Karpas-422 (cell line): ENCODE measurements at regions not wholly inside any gene's neighbourhood (a gene's known extent, or its start where the extent isn't known, plus 50 kb on each side); places are given as distances from the start of the nearest gene placed in this dataset.
"Not testable (repeated sequence)": the region's sequence is repeated elsewhere in the genome, so short reads cannot be mapped to it uniquely, and the experiment has no call there.

Experiments used
- DNase-seq: peaks from one replicate; pipeline ENCODE4 v3.0.0-alpha.2; 2015
- H2AFZ ChIP-seq: fragments of 200-600 bp; sonication (generic); 2 replicates; pipeline ENCODE4 v1.6.1; 2014; ENCODE audit warnings: antibody characterized with exemption, low read length, mixed read lengths
- H3K27ac ChIP-seq: fragments of 200-600 bp; sonication (generic); 2 replicates; pipeline ENCODE4 v1.5.1; 2014; ENCODE audit warnings: mild to moderate bottlenecking, low read length, moderate library complexity
- H3K27me3 ChIP-seq: fragments of 200-600 bp; sonication (generic); 2 replicates; pipeline ENCODE4 v1.6.1; 2014; ENCODE audit warnings: low read length, mixed read lengths
- H3K36me3 ChIP-seq: fragments of 200-600 bp; sonication (generic); 2 replicates; pipeline ENCODE4 v1.6.1; 2014; ENCODE audit warnings: low read length, mixed read lengths; ENCODE audit not compliant: insufficient read depth
- H3K4me1 ChIP-seq: fragments of 200-600 bp; sonication (generic); 2 replicates; pipeline ENCODE4 v1.6.1; 2014; ENCODE audit warnings: mild to moderate bottlenecking, low read length, mixed read lengths
- H3K4me2 ChIP-seq: fragments of 200-600 bp; sonication (generic); 2 replicates; pipeline ENCODE4 v1.6.1; 2014; ENCODE audit warnings: low read length, low read depth, mild to moderate bottlenecking; ENCODE audit not compliant: poor library complexity, severe bottlenecking
- H3K4me3 ChIP-seq: fragments of 200-600 bp; sonication (generic); 2 replicates; pipeline ENCODE4 v1.5.1; 2014; ENCODE audit warnings: mild to moderate bottlenecking, antibody characterized with exemption, low read length, mixed read lengths
- H3K79me2 ChIP-seq: fragments of 200-600 bp; sonication (generic); 2 replicates; pipeline ENCODE4 v1.6.1; 2014; ENCODE audit warnings: mild to moderate bottlenecking, low read length, mixed read lengths
- H3K9ac ChIP-seq: fragments of 200-600 bp; sonication (generic); 2 replicates; pipeline ENCODE4 v1.6.0; 2014; ENCODE audit warnings: low read length
- H3K9me2 ChIP-seq: fragments of 200-600 bp; sonication (generic), shearing (Covaris generic); replicated peaks from 2 replicates; pipeline ENCODE4 v1.6.0; 2014; ENCODE audit warnings: mild to moderate bottlenecking, low read length, moderate library complexity; ENCODE audit not compliant: insufficient read depth
- H3K9me3 ChIP-seq: fragments of 300-700, 200-600 bp; sonication (generic); 2 replicates; pipeline ENCODE4 v1.6.1; 2014; ENCODE audit warnings: low read length, mixed read lengths
- H4K20me1 ChIP-seq: fragments of 200-600 bp; sonication (generic); 2 replicates; pipeline ENCODE4 v1.6.1; 2014; ENCODE audit warnings: mild to moderate bottlenecking, antibody characterized with exemption, low read length, low read depth; ENCODE audit not compliant: insufficient read depth

- no peaks in the 10 kb centered on the region for H3K4me1 ChIP-seq
- H4K20me1 ChIP-seq, result no peaks in the 10 kb centered on the region
- no peaks in the 10 kb centered on the region for H3K79me2 ChIP-seq
- H3K4me3 ChIP-seq, result no peak overlapping the region
- peaks cover 34% of the 10 kb centered on the region for H3K9me3 ChIP-seq
- H3K9me2 ChIP-seq, result no peaks in the 10 kb centered on the region
- no peak overlapping the region for H3K27ac ChIP-seq
- no peak overlapping the region for H2AFZ ChIP-seq
- no peak for DNase-seq
- no peak overlapping the region for H3K9ac ChIP-seq
- no peaks in the 10 kb centered on the region for H3K36me3 ChIP-seq
- H3K27me3 ChIP-seq, result no peaks in the 10 kb centered on the region
- H3K4me2 ChIP-seq, result no peak overlapping the region
Measured at GRCh38 chr13:55159765-55160164, 1981.0 kb upstream of the PRR20A start.

GRCh38 chr13:55160867-55161266 lies 1979.9 kb upstream of the PRR20A start:
- Histone ChIP-seq H3K79me2 (no peaks in the 10 kb centered on the region), H3K4me2 (no peak overlapping the region), H3K9me2 (no peaks in the 10 kb centered on the region), H3K4me1 (no peaks in the 10 kb centered on the region), H3K27ac (no peak overlapping the region), H3K9me3 (peaks cover 38% of the 10 kb centered on the region), H3K36me3 (no peaks in the 10 kb centered on the region), H2AFZ (no peak overlapping the region), H4K20me1 (no peaks in the 10 kb centered on the region), H3K27me3 (no peaks in the 10 kb centered on the region), H3K4me3 (no peak overlapping the region), H3K9ac (no peak overlapping the region)
- no peak for DNase-seq

- not testable (repeated sequence) for DNase-seq, H3K9me2 ChIP-seq, H3K27ac ChIP-seq, H2AFZ ChIP-seq, H3K36me3 ChIP-seq, H3K9ac ChIP-seq, H3K79me2 ChIP-seq, H4K20me1 ChIP-seq, H3K27me3 ChIP-seq, H3K4me1 ChIP-seq, H3K4me2 ChIP-seq, H3K4me3 ChIP-seq
- peaks cover 21% of the 10 kb centered on the region for H3K9me3 ChIP-seq
Measured at GRCh38 chr13:55178582-55178981, 1962.1 kb upstream of the PRR20A start.

- no peaks in the 10 kb centered on the region for H3K27me3 ChIP-seq
- H3K4me1 ChIP-seq, result no peaks in the 10 kb centered on the region
- H3K79me2 ChIP-seq, result no peaks in the 10 kb centered on the region
- no peak for DNase-seq
- no peak overlapping the region for H3K27ac ChIP-seq
- H4K20me1 ChIP-seq, result no peaks in the 10 kb centered on the region
- H3K9me2 ChIP-seq, result no peaks in the 10 kb centered on the region
- H3K36me3 ChIP-seq, result no peaks in the 10 kb centered on the region
- no peak overlapping the region for H3K4me3 ChIP-seq
- H3K4me2 ChIP-seq, result no peak overlapping the region
- no peak overlapping the region for H3K9ac ChIP-seq
- peaks cover 49% of the 10 kb centered on the region for H3K9me3 ChIP-seq
- H2AFZ ChIP-seq, result no peak overlapping the region
Measured at GRCh38 chr13:55190996-55191395, 1949.7 kb upstream of the PRR20A start.

- Histone ChIP-seq H3K36me3 (no peaks in the 10 kb centered on the region), H3K27me3 (no peaks in the 10 kb centered on the region), H3K79me2 (no peaks in the 10 kb centered on the region), H2AFZ (no peak overlapping the region), H3K9ac (no peak overlapping the region), H3K4me1 (no peaks in the 10 kb centered on the region), H4K20me1 (no peaks in the 10 kb centered on the region), H3K9me3 (peaks cover 43% of the 10 kb centered on the region), H3K4me3 (no peak overlapping the region), H3K27ac (no peak overlapping the region), H3K9me2 (no peaks in the 10 kb centered on the region), H3K4me2 (no peak overlapping the region)
- DNase-seq, result no peak
Measured at GRCh38 chr13:55199134-55199533, 1941.6 kb upstream of the PRR20A start.

GRCh38 chr13:55214841-55215345 lies 1925.8 kb upstream of the PRR20A start:
- Histone ChIP-seq H4K20me1 (no peaks in the 10 kb centered on the region), H3K27me3 (no peaks in the 10 kb centered on the region), H3K79me2 (no peaks in the 10 kb centered on the region), H3K4me2 (no peak overlapping the region), H2AFZ (no peak overlapping the region), H3K27ac (no peak overlapping the region), H3K9ac (no peak overlapping the region), H3K4me3 (no peak overlapping the region), H3K9me2 (no peaks in the 10 kb centered on the region), H3K4me1 (no peaks in the 10 kb centered on the region), H3K9me3 (peaks cover 39% of the 10 kb centered on the region), H3K36me3 (no peaks in the 10 kb centered on the region)
- no peak for DNase-seq

- Histone ChIP-seq H3K27ac (no peak overlapping the region), H3K9me2 (no peaks in the 10 kb centered on the region), H3K4me3 (no peak overlapping the region), H3K79me2 (no peaks in the 10 kb centered on the region), H4K20me1 (no peaks in the 10 kb centered on the region), H2AFZ (no peak overlapping the region), H3K4me1 (no peaks in the 10 kb centered on the region), H3K9me3 (peaks cover 49% of the 10 kb centered on the region), H3K9ac (no peak overlapping the region), H3K27me3 (no peaks in the 10 kb centered on the region), H3K4me2 (no peak overlapping the region), H3K36me3 (no peaks in the 10 kb centered on the region)
- no peak for DNase-seq
Measured at GRCh38 chr13:55219538-55219937, 1921.2 kb upstream of the PRR20A start.

GRCh38 chr13:55229906-55230569 lies 1910.7 kb upstream of the PRR20A start:
- H3K4me1 ChIP-seq, result no peaks in the 10 kb centered on the region
- no peak overlapping the region for H2AFZ ChIP-seq
- H3K9me2 ChIP-seq, result no peaks in the 10 kb centered on the region

More at GRCh38 chr13:55229906-55230569, 1910.7 kb upstream of the PRR20A start:
- H3K36me3 ChIP-seq, result no peaks in the 10 kb centered on the region
- peaks cover 46% of the 10 kb centered on the region for H3K9me3 ChIP-seq
- H3K79me2 ChIP-seq, result no peaks in the 10 kb centered on the region
- H3K4me2 ChIP-seq, result no peak overlapping the region
- 0 out of 2 replicates have a peak overlapping the region, but pooled peaks have one; percentile 22 for H3K4me3 ChIP-seq
- no peak overlapping the region for H3K9ac ChIP-seq
- H3K27me3 ChIP-seq, result no peaks in the 10 kb centered on the region
- H3K27ac ChIP-seq, result no peak overlapping the region
- DNase-seq, result no peak
- H4K20me1 ChIP-seq, result no peaks in the 10 kb centered on the region
